RPMI7951 (cell line): ENCODE measurements at regions not wholly inside any gene's neighbourhood (a gene's known extent, or its start where the extent isn't known, plus 50 kb on each side); places are given as distances from the start of the nearest gene placed in this dataset.
"Not testable (repeated sequence)": the region's sequence is repeated elsewhere in the genome, so short reads cannot be mapped to it uniquely, and the experiment has no call there.

Experiments
- DNase-seq: peaks from one replicate; pipeline ENCODE4 v3.0.0-alpha.2; 2012; ENCODE audit warnings: low read depth

DNA sequence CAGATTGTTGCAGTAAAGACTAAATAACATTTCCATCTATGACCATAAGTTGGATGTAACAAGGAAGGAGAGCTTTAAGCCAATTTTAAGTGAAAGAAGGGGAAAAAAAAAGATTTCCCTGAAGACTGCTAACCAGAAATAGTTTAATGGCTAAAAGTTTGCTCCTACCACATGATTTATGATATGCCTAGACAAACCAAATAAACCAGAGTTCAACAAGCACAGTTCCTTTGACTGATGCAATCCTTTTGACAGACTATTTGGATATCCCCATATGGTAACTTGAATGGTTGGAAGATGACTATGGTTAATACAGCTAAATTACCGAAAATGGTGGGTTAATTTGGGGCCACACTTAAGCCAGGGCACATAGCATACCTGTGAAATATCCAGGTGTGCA lies 338.5 kb downstream of the CETN3 start:
- no peak for DNase-seq

DNA sequence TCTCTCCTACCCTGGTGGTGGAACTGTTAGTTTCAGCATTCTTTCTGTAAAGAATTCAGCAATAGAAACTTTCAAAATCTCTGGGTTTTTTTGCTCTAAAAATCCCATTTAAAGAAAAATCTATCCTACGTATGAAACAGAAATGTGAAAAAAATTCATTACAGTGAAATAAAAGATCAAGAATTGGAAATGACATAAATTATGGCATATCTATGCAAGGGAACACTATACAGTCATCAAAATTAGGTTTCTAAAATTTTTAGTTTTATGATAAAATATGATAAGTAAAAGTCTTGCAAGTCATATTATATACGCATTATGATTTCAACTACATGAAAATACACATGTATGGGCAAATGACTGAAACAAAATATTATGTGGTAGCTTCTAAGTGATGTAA lies 342.6 kb downstream of the CETN3 start:
- no peak for DNase-seq

DNA sequence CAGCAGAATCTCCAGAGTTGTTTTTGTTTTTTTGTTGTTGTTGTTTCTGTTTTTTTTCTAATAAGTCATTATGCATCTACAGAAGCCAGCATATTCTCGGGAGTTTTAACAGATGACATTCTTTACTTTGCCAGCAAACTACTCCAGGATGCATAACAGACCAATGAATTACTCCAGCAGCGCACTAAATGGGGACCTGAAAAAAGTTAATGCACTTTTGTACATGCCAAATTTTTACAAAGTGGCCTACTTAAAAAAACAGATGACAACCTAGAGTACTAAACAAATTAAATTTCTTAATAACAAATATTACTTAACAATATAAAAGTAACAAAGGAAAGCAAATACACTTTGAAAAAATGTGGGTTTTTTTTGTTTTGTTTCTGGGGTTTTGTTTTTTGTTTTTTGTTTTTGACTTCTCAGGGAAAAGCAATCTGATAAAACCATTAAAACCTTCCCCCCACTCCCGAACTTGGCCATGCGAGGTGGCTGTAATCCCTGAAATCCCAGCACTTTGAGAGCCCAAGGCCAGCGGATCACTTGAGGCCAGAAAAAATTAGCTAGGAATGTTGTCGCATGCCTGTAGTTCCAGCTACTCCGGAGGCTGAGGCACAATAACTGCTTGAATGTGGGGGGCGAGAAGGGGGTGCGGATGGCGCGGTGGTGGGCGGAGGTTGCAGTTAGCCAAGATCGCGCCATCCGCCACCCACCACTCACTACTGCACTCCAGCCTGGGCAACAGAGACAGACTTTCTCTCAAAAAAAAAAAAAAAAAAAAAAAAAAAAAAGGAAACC lies 352.4 kb downstream of the CETN3 start:
- DNase-seq = no peak

DNA sequence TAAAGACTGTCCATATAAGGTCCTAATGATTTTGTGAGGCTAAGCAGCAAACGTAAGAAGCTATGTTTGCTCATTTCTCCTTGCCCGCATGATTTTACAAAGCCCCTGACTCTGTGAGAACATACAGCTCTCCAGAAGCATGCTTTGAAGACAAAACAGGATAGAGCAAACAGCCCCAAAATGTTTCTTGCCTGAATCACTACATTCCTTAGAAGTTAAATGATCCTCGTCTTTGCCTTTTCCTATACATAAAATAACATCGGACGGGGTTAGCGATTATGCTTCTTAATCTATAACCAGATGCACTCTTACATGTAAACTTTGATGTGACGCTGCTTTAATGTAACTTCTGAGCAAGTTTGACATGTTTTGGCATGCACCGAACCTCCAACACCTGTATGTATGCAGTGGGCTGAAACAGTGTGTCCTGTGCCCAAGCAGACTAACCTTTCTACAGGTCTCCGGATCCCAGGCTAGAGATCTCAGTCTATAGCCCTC lies 353.7 kb downstream of the CETN3 start:
- peak; percentile 1 for DNase-seq

DNA sequence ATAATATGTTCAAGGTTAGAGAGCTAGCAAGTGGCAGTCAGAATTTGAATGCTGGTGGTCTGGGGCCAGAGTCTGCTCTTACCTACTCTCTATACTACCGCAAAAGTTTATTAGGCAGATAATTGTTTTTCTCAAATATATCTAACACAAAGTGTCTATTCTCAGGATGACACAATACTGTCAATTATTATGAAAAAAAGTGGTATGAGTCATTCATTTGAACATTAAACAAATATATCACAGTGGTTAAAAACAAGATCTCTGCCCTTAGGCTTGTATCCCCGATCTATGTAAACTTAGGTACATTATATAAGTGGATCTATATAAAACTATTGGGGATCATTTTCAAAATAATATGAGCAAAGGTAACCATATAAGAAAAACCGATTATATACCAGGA lies 354.9 kb downstream of the CETN3 start:
- DNase-seq = no peak

DNA sequence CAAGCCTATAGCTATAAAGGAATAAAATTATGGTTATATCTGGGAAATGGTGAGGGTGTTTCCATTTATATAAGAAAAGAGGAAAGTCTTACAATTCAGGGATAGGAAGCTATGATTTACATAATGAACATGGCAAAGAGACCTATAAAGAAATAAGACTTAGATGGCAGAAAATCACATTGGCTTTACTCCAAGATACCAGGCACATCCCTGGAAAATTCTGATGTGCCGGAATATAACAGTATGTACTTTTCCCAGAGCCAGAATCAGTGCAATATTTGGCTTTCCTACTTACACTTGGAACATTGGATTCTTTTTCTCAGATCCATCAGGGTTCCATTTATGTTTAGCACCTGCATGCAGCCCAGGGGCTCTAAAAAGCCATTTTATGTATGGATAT lies 357.8 kb downstream of the CETN3 start:
- no peak for DNase-seq

DNA sequence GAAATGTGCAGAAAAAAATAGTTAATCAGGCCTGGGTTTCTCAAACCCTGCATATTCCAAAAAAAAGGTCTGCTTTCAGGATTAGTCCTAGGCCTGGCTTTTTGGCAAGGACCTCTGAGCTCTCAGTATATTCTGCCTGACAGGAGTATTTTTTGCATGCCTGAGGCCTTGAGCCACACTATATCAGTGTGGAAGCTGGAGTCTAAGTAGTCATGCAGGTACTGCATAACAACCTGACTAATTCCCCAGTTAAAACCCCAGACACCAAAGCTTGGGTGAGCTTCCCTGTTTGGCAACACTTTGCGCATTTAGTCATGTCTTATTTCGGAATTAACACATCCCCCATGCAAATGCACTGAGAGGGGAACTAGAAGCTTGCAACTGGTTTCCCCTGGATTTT lies 359.5 kb downstream of the CETN3 start:
- no peak for DNase-seq

DNA sequence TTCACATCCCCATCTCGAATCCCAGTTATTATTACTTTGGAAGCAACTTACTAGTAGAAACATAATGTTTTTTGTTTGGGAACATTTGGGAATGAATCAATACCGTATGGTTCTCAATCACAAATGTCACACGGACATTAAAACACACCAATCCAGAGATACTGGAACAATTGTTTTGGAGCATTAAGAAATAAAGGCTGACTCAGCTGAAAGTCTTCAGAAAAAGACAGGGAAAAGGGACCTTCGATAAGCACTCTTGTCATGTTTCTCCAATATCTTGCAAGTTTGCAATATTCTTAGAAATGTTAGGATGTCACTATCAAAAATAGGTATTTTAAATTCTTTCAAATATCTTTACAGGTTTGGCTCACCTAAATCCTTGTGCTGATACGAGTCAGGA lies 362.4 kb downstream of the CETN3 start:
- no peak for DNase-seq

DNA sequence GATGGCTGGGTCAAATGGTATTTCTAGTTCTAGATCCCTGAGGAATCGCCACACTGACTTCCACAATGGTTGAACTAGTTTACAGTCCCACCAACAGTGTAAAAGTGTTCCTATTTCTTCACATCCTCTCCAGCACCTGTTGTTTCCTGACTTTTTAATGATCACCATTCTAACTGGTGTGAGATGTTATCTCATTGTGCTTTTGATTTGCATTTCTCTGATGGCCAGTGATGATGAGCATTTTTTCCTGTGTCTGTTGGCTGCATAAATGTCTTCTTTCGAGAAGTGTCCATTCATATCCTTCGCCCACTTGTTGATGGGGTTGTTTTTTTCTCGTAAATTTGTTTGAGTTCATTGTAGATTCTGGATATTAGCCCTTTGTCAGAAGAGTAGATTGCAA lies 369.5 kb downstream of the CETN3 start:
- DNase-seq = not testable (repeated sequence)

DNA sequence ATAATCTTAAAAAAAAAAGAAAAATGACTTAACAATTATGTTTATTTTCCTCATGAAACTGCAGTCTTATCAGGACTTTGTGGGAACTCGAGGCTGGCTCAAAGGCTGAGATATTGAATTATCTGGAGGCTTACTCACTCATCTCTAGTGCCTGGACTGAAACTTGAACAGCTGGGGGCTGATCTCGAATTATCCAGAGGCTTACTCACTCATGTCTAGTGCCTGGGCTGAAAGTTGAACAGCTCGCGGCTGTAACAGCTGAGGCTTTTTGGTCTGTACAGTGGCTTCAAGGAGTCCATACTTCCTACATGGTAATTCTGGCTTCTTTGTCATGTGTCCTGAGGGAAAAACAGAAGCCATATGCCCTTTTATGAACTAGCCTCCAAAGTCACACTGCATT lies 371.9 kb downstream of the CETN3 start:
- peak; percentile 20 for DNase-seq

DNA sequence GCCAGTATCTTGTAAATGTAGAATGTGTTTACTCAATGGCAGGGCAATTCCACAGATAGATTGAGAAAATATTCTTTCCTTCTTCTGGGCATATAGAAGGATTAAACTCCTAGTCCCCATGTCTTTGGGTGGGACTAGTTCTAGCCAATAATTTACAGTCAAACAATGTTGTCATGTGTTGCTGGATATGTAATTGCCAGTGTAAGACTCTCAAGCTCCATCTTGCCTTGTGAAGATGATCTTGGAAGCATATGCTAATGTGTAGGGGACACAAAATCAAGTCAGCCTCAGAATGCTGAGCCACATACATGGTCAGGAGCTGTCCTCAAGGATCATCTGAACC lies 386.9 kb downstream of the CETN3 start:
- DNase-seq = peak; percentile 29

DNA sequence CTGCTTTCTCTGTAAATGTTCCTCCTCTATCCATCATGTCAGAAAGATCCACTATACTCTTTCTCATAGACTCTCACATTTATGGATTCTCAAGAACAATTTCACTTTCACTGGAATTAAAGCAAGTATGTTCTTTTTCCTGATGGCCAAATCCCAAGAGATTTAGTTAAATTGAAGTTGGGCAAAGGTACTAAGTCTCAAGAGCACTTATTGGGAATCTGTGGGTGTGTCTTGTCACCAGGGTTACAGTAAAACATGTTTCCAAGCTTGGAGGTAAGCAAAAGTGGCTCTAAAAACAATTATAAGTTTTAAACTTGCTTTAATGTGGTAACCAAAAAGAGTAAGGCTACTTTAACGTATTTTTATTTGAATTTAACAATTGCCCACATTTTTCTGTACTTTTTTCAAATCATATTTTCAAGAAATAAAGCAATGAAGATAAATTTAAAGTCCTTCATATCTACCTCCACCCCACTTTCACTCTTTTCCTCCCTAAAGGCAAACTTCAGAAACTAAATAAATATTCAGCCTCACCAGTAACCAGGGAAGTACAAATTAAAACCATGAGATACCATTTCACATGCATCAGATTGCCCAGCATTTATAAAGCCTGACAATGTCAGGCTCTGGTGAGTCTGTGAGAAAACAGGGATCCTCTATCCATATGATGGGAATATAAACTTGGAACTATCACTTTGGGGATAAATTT lies 387.4 kb downstream of the CETN3 start:
- peak; percentile 2 for DNase-seq

DNA sequence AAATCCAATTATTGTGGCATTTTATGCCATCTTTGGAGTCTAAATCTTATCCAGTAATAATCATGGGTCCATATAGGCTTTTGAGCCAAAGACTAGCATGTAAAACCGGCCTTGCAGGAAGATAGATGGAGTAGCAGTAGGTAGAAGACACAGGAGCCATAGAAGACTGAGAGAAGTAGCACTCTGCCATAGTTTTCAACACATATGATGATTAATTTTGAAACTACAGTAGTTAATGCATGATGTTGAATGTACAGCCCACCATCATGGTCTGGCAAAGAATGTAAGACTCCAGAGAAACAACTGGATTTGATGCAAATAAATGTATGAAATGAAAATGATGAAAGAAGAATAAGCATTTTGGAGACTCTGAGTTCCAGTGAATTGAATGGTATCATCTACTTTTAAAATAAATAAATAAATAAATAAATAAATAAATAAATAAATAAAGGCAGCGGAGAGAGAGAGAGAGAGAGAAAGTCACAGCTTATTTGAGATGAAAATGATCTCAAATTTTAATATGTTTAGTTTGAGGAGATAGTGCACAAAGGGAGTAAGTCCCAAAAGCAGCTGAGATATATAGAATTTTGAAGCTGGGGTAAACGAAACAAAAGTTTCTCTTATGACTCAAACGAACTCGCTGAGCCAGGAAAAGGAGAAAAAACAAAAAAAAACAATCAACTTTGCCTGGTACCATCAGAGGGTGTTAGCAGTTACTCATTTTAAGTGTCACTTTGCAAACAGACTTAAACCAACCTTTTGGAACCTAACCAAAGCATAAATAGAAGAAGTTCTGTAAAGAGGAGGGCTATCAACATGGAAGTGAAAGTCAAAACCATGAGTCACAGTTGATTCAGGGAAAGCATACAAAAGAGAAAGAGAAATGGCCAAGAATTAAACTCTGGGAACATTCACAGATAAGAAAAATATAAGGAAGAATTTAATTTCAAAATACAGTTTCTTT lies 388.7 kb downstream of the CETN3 start:
- peak; percentile 84 for DNase-seq

DNA sequence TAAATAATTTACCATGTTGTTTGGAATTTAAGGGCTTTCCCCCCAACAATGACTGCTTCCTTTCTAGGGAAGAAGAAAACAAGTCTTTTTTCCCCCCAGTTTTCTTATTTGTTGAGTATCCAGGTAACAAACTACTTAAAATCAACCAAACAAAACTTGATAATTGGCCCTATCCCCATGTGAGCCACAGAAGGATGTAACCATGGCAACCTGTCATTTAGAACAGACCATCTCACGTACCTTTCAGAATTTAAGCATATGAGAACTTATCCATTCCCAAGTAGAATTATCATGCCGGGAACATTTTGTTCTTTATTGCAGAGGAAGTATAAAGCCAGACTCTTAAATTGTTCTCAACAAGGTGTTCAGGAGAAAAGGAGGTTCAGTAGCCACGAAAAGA lies 392.3 kb downstream of the CETN3 start:
- DNase-seq = no peak

DNA sequence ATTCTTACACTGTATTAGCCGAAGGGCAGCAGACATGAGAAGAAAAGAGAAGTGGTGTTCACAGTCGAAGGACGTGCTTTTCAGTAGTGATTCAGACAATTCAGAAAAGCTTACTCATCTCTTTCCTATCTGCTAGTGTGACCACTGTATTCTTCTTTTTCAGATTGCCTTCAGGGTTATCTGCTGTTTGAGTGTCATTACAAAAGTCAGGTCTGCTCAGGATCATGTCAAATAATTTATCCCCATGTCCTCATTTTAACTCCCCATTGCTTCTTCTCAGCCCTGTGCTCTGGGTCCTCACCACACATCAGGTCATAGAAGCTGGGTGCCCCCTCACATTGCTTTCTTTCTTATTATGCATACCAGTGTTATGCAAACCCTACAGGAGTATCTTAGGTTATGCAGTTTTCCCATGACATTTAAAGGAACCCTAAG lies 394.0 kb downstream of the CETN3 start:
- DNase-seq = peak; percentile 70

DNA sequence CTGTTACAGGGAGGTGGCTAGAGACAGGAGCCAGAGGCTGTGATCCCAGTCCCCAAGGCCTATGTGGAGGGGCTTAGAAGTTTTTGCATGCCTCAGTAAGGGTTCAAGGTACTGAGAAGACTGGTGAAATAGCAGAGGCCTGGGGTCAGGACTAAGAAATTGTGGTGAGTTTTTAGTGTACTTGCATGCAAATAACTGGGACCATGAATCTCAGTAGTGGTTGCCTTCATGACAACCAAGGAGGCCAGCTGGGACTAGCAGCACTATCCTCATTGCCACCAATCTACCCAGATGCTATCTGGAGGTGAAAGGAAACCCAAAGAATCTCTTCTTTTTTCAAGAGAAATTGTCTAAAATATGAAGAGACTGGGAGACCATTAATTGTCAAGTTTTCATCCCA lies 395.1 kb downstream of the CETN3 start:
- DNase-seq = no peak

DNA sequence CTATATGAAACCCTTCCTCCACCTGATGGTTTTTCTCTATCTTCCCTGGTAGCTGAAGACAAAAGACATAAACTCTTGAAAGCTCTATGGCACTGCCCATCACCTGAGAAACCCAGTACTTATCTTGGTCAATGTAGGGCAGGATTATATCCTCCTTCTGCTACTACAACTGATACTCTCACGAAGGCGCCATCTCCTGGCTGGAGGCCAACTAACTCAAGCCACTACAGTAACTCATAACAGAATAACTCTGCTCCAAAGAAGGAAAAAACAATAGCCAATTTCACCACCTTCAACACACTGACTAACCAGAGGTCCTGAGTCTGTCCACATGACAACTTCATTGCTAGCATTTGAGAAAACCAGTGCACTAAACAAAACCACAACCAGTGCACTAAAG lies 409.2 kb downstream of the CETN3 start:
- DNase-seq = no peak

DNA sequence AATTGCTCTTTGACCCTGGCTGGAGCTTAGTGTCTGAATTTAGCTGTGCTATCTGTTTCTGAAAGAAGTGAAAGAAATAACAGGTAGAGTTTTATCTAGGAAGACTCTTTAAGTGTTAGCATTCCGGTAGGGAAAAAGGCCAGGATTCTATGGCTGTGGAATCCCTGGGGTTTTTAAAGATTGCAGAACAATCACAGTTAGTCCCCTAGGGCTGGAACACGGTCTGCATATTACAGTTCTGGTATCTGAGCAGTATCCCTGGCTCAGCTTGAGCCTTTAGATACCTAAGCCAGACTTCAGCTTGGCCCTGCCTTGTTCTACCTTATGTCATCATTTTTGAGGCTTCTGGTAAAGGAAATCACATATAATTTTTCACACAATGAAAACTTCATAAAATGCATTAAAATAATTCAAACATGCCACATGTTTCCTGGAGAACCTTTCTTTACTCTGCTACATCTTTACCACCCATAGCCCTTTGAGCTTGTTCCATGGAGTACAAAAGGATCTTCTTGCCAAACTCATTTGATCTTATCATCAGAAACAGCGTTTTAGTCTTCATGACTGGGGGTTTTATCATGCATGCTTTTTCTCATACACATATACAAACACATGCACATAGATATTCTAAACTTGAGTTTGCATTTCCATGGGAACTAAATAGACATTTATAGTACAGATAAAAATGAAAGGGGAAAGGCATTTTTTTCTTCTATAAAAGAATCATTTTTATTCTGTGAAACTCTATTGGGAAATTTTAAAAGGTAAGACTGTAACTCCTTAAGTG lies 410.8 kb downstream of the CETN3 start:
- DNase-seq = no peak

DNA sequence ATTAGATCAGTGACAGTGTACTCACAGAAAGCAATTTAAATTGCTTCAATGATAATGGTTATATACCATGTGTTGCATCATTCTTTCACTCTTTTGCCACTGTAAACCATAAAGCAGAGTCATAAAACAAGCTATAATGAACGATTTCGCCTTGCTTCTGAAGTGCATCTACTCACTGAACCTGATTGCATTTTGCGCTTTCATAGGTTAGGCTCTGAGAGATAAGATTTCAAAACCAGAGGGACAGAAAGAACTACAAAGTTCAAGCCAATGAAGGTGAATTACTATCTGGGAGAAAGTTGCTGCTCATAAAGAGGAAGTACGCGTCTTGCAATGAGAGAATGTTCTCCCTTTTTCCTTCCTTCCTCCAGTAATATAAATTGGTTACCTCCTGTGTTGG lies 412.7 kb downstream of the CETN3 start:
- DNase-seq = no peak

DNA sequence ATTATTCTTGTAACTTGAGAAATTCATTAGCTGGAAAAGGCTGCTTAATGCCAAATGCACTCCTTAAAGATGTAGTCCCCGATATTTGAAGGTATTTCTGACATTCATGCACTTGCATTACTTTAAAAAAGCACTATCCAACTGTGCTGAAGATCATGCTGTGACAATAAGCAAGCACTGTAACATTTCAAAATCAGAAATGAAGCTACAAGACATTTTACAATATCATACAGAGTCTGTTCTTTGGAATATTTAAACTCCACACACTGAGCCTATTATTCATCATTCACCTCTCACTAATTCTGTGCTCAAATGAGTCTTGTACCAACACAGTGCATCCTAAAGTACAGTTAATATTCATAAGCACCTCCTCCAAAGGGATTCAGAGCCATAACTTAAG lies 413.2 kb downstream of the CETN3 start:
- DNase-seq = no peak

DNA sequence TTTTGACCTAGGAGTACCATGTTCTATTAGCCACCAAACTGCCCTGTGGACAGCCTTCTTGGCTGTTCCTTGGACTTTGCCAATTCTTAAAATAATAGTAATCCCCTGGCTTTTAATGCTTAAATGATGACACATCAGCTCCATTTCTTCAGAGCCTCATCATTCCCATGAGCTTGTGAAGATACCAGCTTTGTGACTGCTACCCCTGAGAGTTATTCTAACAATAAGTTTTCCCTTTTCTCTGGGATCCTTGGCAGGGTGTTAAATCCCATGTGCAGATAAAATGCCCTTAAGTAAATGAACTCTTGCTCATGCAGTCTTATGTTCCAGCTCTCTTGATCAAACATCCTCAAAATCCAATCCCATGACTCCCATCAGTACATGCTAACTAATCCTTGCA lies 415.3 kb downstream of the CETN3 start:
- no peak for DNase-seq
